Karpas-422 (cell line): ENCODE measurements at regions not wholly inside any gene's neighbourhood (a gene's known extent, or its start where the extent isn't known, plus 50 kb on each side); places are given as distances from the start of the nearest gene placed in this dataset. TPM values are rescaled to one million over a fixed set of nuclear protein-coding genes. Genes with fewer than 3 reads are reported as not detected.
A peak's percentile ranks its signal among the peaks of the same experiment; 100 is the strongest.

ENCODE experiments used
- small RNA-seq: library from RNA; depleted of rRNA; stranded (forward); fragments of <200 nt; gene quantifications from one replicate; pipeline ENCODE3, GENCODE V24; 2014

Small RNA genes lying in the stretch of these regions (small RNA-seq; reads per million reads assigned to genes)
- not detected for gene RF00139
- 2.4 reads per million, percentile 58 among the genes with 10 or more reads in this experiment for gene RN7SKP286
